ENCODE measurements at regions not wholly inside any gene's neighbourhood (a gene's known extent, or its start where the extent isn't known, plus 50 kb on each side); places are given as distances from the start of the nearest gene placed in this dataset.

- H3K27me3 ChIP-seq (ENCODE audit: control insufficient read depth, insufficient read depth, low read length): peaks cover 11% of the 10 kb centered on the region
- TF ChIP-seq, protein P1, sequence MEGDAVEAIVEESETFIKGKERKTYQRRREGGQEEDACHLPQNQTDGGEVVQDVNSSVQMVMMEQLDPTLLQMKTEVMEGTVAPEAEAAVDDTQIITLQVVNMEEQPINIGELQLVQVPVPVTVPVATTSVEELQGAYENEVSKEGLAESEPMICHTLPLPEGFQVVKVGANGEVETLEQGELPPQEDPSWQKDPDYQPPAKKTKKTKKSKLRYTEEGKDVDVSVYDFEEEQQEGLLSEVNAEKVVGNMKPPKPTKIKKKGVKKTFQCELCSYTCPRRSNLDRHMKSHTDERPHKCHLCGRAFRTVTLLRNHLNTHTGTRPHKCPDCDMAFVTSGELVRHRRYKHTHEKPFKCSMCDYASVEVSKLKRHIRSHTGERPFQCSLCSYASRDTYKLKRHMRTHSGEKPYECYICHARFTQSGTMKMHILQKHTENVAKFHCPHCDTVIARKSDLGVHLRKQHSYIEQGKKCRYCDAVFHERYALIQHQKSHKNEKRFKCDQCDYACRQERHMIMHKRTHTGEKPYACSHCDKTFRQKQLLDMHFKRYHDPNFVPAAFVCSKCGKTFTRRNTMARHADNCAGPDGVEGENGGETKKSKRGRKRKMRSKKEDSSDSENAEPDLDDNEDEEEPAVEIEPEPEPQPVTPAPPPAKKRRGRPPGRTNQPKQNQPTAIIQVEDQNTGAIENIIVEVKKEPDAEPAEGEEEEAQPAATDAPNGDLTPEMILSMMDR (IDR thresholded peaks at IDR 0.05; ENCODE audit: insufficient read depth, low read depth, low read length): no peak
- ChIA-PET POLR2A (no interaction called here), CTCF (interaction anchor here (0.6 to 1.1 kb wide), 3 partner anchors 199 to 207 kb away, joined by 3 to 4 read pairs (median 3); no protein-coding TSS in a partner anchor)
- H3K4me3 ChIP-seq (ENCODE audit: low read depth, low read length): no peak overlapping the region
- DNase-seq (ENCODE audit: low read depth): no peak
- no peaks in the 10 kb centered on the region for H3K36me3 ChIP-seq (ENCODE audit: control insufficient read depth, insufficient read depth, low read length)
Observed at GRCh38 chr17:79186406-79186805, 111.8 kb downstream of the ENGASE start.

DNA sequence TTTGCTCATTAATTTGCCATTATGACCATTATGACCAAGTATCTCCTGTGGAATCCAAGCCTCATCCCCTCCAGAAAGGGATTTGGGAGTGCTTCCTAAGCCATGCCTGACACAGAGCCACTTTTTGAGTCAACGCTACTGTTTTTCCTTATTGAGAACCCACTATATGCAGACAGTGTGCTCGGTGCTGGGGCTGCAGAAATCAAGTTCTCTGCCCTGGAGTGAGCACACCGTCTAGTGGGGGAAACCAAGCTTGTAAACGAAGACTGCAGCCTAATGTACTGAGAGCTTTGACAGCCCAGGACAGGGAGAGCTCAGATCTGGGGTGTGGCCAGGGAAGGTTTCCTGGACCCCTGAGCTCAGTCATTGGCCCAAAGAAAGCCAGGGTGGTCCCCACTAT is 111.0 kb downstream of the ENGASE start:
- no peak overlapping the region for H3K4me3 ChIP-seq (ENCODE audit: low read depth, low read length)
- POLR2A ChIA-PET: no interaction called here
- no peaks in the 10 kb centered on the region for H3K36me3 ChIP-seq (ENCODE audit: control insufficient read depth, insufficient read depth, low read length)
- CTCF ChIA-PET: no interaction called here
- DNase-seq (ENCODE audit: low read depth): no peak
- TF ChIP-seq, protein P1 (IDR thresholded peaks at IDR 0.05; ENCODE audit: insufficient read depth, low read depth, low read length): no peak
- H3K27me3 ChIP-seq (ENCODE audit: control insufficient read depth, insufficient read depth, low read length): peaks cover 11% of the 10 kb centered on the region

DNA sequence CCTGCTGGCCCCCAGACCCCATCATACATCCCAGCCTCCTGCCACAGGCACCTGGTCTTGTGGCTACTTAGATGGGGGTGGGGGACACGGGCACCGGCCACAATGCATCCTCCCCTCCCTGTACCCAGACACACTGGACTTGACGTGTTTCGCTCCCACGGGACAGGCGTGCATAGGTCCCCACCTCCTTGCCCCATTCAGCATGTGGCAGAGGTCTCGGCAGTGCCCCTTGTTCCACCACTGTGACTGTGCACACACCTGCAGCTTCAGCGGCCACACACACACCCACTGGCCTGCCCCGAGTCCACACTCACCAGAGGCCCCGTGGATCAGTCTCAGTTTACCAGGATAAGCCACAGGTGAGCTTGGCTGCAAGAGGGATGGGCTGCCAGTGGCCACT is 109.6 kb downstream of the ENGASE start:
- H3K27me3 ChIP-seq (ENCODE audit: control insufficient read depth, insufficient read depth, low read length): peaks cover 10% of the 10 kb centered on the region
- H3K4me3 ChIP-seq (ENCODE audit: low read depth, low read length): no peak overlapping the region
- CTCF ChIA-PET: no interaction called here
- TF ChIP-seq, protein P1 (IDR thresholded peaks at IDR 0.05; ENCODE audit: insufficient read depth, low read depth, low read length): no peak
- DNase-seq (ENCODE audit: low read depth): no peak
- POLR2A ChIA-PET: no interaction called here
- no peaks in the 10 kb centered on the region for H3K36me3 ChIP-seq (ENCODE audit: control insufficient read depth, insufficient read depth, low read length)

DNA sequence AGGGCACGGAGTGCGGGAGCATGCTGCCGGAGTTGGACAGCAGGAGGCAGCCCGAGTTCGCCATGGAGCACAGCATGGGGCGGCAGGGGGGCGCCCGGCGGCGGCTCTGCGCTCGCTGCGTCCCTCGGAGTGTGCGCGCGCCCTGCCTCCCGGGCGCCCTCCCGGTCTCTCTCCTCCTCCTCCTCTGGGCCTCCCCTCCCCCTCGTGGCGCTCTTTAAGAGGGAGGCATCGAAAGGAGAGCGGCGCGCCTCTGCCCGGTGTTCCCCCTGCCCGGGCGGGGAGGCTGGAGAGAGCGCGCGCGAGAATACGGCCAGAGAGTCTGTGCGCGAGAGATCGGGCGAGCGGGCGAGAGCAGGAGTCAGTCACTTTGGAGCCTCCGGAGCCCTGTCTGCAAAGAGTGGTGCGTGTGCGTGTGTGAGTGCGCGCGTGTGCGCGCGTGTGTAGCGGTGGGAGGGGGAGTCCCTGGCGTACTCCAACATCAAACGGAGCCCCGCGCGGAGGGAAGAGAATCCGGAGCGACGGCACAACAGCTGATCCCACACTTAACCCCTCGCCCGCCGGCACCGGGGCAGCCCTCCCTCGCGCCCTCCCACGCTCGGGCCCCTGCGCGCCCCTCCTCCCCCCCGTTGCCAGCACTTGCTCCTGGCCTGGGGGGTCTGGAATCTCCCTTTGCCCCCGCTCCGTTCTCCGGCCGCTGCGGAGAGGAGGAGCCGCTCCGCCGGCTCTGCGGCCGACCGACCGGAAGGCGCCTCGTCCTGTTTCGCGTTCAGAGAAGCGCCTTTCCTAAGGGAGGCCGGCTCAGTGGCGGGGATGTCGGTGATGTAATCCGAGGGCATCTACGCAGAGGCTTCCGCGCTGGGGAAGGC is 108.9 kb downstream of the ENGASE start:
- no peaks in the 10 kb centered on the region for H3K36me3 ChIP-seq (ENCODE audit: control insufficient read depth, insufficient read depth, low read length)
- ChIA-PET POLR2A (no interaction called here), CTCF (no interaction called here)
- peaks cover 10% of the 10 kb centered on the region for H3K27me3 ChIP-seq (ENCODE audit: control insufficient read depth, insufficient read depth, low read length)
- no peak overlapping the region for H3K4me3 ChIP-seq (ENCODE audit: low read depth, low read length)
- DNase-seq (ENCODE audit: low read depth): no peak
- TF ChIP-seq, protein P1 (IDR thresholded peaks at IDR 0.05; ENCODE audit: insufficient read depth, low read depth, low read length): no peak

DNA sequence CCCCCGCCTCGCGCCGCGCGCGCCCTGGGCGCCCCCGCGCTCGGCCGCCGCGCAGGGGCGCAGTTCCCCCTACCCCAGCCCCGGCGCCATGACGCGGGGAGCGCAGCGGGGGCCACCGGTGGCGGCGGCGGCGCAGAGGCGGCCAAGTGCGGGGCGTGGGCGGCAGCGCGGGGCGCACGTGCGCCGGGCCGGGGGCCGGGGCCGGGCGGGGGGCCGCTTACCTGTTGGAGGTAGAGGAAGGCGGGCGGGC is 108.3 kb downstream of the ENGASE start:
- TF ChIP-seq, protein P1 (IDR thresholded peaks at IDR 0.05; ENCODE audit: insufficient read depth, low read depth, low read length): no peak
- H3K36me3 ChIP-seq (ENCODE audit: control insufficient read depth, insufficient read depth, low read length): no peaks in the 10 kb centered on the region
- peaks cover 10% of the 10 kb centered on the region for H3K27me3 ChIP-seq (ENCODE audit: control insufficient read depth, insufficient read depth, low read length)
- H3K4me3 ChIP-seq (ENCODE audit: low read depth, low read length): no peak overlapping the region
- ChIA-PET POLR2A (no interaction called here), CTCF (no interaction called here)
- no peak for DNase-seq (ENCODE audit: low read depth)

All from BJ (cell line).